H1 (cell line): ENCODE measurements at regions not wholly inside any gene's neighbourhood (a gene's known extent, or its start where the extent isn't known, plus 50 kb on each side); places are given as distances from the start of the nearest gene placed in this dataset.

ENCODE experiments used
- CTCF ChIA-PET: fragments of 300-600 bp; sonication (Branson Sonifier 250); formaldehyde crosslinking; loops from one replicate; lab custom pipeline; 2021; ENCODE audit not compliant: partially characterized antibody; lab: Charles Lee
- POLR2A ChIA-PET: fragments of 300-600 bp; sonication (Branson Sonifier 250); formaldehyde crosslinking; loops from one replicate; lab custom pipeline; 2021; ENCODE audit warnings: inconsistent platforms; ENCODE audit not compliant: partially characterized antibody; lab: Charles Lee
- DNase-seq, 2 experiments: peaks; one replicate each; pipeline versions ENCODE4 v3.0.0 to v3.0.0-alpha.2; 2010 to 2022; ENCODE audit warnings: low spot score in 2 of 2, low read depth in 1 of 2, mixed read lengths in 1 of 2
- FAIRE-seq: peaks from 2 replicates; lab custom pipeline; 2011; peaks lifted over from hg19 to GRCh38; lab: Jason Lieb, UNC
- H2AFZ ChIP-seq: 2 replicates; pipeline ENCODE4 v1.8.1; 2012; ENCODE audit warnings: low read length, inconsistent platforms
- H2AK5ac ChIP-seq: 2 replicates; pipeline ENCODE4 v1.6.1; 2013; ENCODE audit warnings: low read depth, low read length
- H2BK120ac ChIP-seq: replicated peaks from 2 replicates; pipeline ENCODE3; 2013; ENCODE audit warnings: low read depth, low read length, inconsistent platforms
- H2BK12ac ChIP-seq: 2 replicates; pipeline ENCODE4 v1.6.1; 2013; ENCODE audit warnings: low read depth, low read length
- H2BK15ac ChIP-seq: 2 replicates; pipeline ENCODE4 v1.6.1; 2013; ENCODE audit warnings: low read length
- H2BK20ac ChIP-seq: 2 replicates; pipeline ENCODE4 v1.6.1; 2013; ENCODE audit warnings: low read length
- H2BK5ac ChIP-seq: 2 replicates; pipeline ENCODE4 v1.6.1; 2013; ENCODE audit warnings: low read depth, low read length
- H3K14ac ChIP-seq: 2 replicates; pipeline ENCODE4 v1.6.1; 2013; ENCODE audit warnings: inconsistent platforms; ENCODE audit not compliant: insufficient read length
- H3K18ac ChIP-seq: 2 replicates; pipeline ENCODE4 v1.6.1; 2013; ENCODE audit warnings: low read length; ENCODE audit errors: extremely low read depth
- H3K23ac ChIP-seq: 2 replicates; pipeline ENCODE4 v1.6.1; 2013; ENCODE audit warnings: inconsistent platforms; ENCODE audit not compliant: insufficient read length
- H3K23me2 ChIP-seq: 2 replicates; pipeline ENCODE4 v1.6.1; 2013; ENCODE audit warnings: low read depth, low read length
- H3K27ac ChIP-seq: 2 replicates; pipeline ENCODE4 v1.6.1; 2011; ENCODE audit warnings: low read depth, low read length, inconsistent platforms
- H3K27me3 ChIP-seq, 4 experiments: replicated peaks in 1 of 4; 1 replicate in 1 of 4; 2 replicates in 3 of 4; pipeline versions ENCODE4 v1.6.1 to v1.8.1; 2011 to 2013; ENCODE audit warnings: low read length in 3 of 4, mild to moderate bottlenecking in 3 of 4, inconsistent platforms in 2 of 4, mixed read lengths in 2 of 4, moderate library complexity in 1 of 4; ENCODE audit not compliant: control insufficient read depth in 3 of 4, insufficient read depth in 3 of 4; ENCODE audit errors: extremely low read depth in 1 of 4
- H3K36me3 ChIP-seq, 4 experiments: 2 replicates each; pipeline versions ENCODE4 v1.6.1 to v1.8.1; 2011 to 2013; ENCODE audit warnings: mild to moderate bottlenecking in 4 of 4, low read length in 3 of 4, moderate library complexity in 2 of 4, control low read depth in 1 of 4, inconsistent platforms in 1 of 4; ENCODE audit not compliant: insufficient read depth in 4 of 4, control insufficient read depth in 2 of 4
- H3K4ac ChIP-seq: replicated peaks from 2 replicates; pipeline ENCODE3; 2013; ENCODE audit warnings: low read length, low read depth, mixed read lengths, inconsistent platforms; ENCODE audit not compliant: insufficient read length
- H3K4me1 ChIP-seq, 4 experiments: replicated peaks in 1 of 4; 1 replicate in 1 of 4; 2 replicates in 3 of 4; pipeline versions ENCODE4 v1.6.1 to v1.8.1; 2011 to 2013; ENCODE audit warnings: low read length in 3 of 4, inconsistent platforms in 2 of 4, mixed read lengths in 1 of 4; ENCODE audit not compliant: insufficient read depth in 4 of 4, control insufficient read depth in 3 of 4
- H3K4me2 ChIP-seq, 2 experiments: 2 replicates each; pipeline versions ENCODE4 v1.6.1 to v1.8.1; 2011 to 2013; ENCODE audit warnings: low read depth in 2 of 2, low read length in 2 of 2, control low read depth in 1 of 2, inconsistent platforms in 1 of 2, mild to moderate bottlenecking in 1 of 2; ENCODE audit not compliant: insufficient read depth in 1 of 2
- H3K4me3 ChIP-seq, 4 experiments: fragments of 200-600, 300-600 bp in 1 of 4; sonication (generic), shearing (Covaris generic), sonication (Bioruptor Twin) in 1 of 4; 2 replicates each; pipeline versions ENCODE4 v1.5.1 to v1.8.1; 2011 to 2016; ENCODE audit warnings: low read length in 4 of 4, low read depth in 3 of 4, control low read depth in 2 of 4, inconsistent platforms in 2 of 4, mild to moderate bottlenecking in 2 of 4, mixed read lengths in 1 of 4, moderate library complexity in 1 of 4; ENCODE audit not compliant: insufficient read depth in 2 of 4; ENCODE audit errors: extremely low read depth in 1 of 4
- H3K56ac ChIP-seq: replicated peaks from 2 replicates; pipeline ENCODE3; 2013; ENCODE audit warnings: low read depth, mild to moderate bottlenecking, mixed read lengths, low read length, inconsistent platforms; ENCODE audit not compliant: insufficient read length
- H3K79me1 ChIP-seq: 2 replicates; pipeline ENCODE4 v1.6.1; 2013; ENCODE audit warnings: low read depth, low read length, control low read depth
- H3K79me2 ChIP-seq, 2 experiments: 2 replicates each; pipeline versions ENCODE4 v1.6.1 to v1.8.1; 2012 to 2013; ENCODE audit warnings: low read length in 2 of 2, mild to moderate bottlenecking in 2 of 2, inconsistent platforms in 1 of 2; ENCODE audit not compliant: insufficient read depth in 2 of 2, control insufficient read depth in 1 of 2
- H3K9ac ChIP-seq, 4 experiments: replicated peaks in 1 of 4; 1 replicate in 1 of 4; 2 replicates in 3 of 4; pipeline versions ENCODE4 v1.6.1 to v1.8.1; 2011 to 2013; ENCODE audit warnings: low read depth in 3 of 4, low read length in 3 of 4, control low read depth in 2 of 4, mild to moderate bottlenecking in 2 of 4, moderate library complexity in 2 of 4, inconsistent platforms in 1 of 4; ENCODE audit errors: extremely low read depth in 1 of 4
- H3K9me3 ChIP-seq, 2 experiments: 2 replicates each; pipeline versions ENCODE4 v1.6.1 to v1.8.1; 2012 to 2013; ENCODE audit warnings: mild to moderate bottlenecking in 2 of 2, moderate library complexity in 2 of 2, control low read depth in 1 of 2, inconsistent platforms in 1 of 2, low read depth in 1 of 2, low read length in 1 of 2, mixed read lengths in 1 of 2; ENCODE audit not compliant: insufficient read depth in 2 of 2
- H4K20me1 ChIP-seq, 2 experiments: replicated peaks in 1 of 2; 2 replicates each; pipeline versions ENCODE3 to v1.8.1; 2011 to 2013; ENCODE audit warnings: inconsistent platforms in 2 of 2, low read length in 2 of 2, mild to moderate bottlenecking in 1 of 2; ENCODE audit not compliant: insufficient read depth in 2 of 2, control insufficient read depth in 1 of 2
- H4K5ac ChIP-seq: 2 replicates; pipeline ENCODE4 v1.6.1; 2013; ENCODE audit warnings: low read length, low read depth, mixed read lengths, inconsistent platforms; ENCODE audit not compliant: insufficient read length
- H4K8ac ChIP-seq: 2 replicates; pipeline ENCODE4 v1.8.0; 2013; ENCODE audit warnings: mild to moderate bottlenecking, moderate library complexity, low read length, inconsistent platforms; ENCODE audit not compliant: insufficient read depth; ENCODE audit errors: extremely low read depth
- H4K91ac ChIP-seq: replicated peaks from 2 replicates; pipeline ENCODE3; 2013; ENCODE audit warnings: low read length, mixed read lengths, inconsistent platforms; ENCODE audit not compliant: insufficient read length
- CBX5 ChIP-seq: fragments of 300-800, 300-1000 bp; sonication (generic); IDR thresholded peaks from 2 replicates; pipeline ENCODE4 v1.7.1; 2016; ENCODE audit warnings: antibody characterized with exemption, low read length, low read depth
- EZH2 ChIP-seq: fragments of 200-600 bp; sonication (generic); IDR thresholded peaks from 2 replicates; pipeline ENCODE4 v1.7.1; 2012; ENCODE audit warnings: low read depth, mild to moderate bottlenecking, moderate library complexity, low read length, inconsistent platforms; ENCODE audit not compliant: severe bottlenecking
- GTF2F1 ChIP-seq: IDR thresholded peaks from 2 replicates; pipeline ENCODE4 v1.6.1; 2012; ENCODE audit warnings: low read depth, low read length, improper control_type of control experiment, borderline replicate concordance
- HDAC6 ChIP-seq: IDR thresholded peaks from one replicate; pipeline ENCODE4 v1.7.1; 2012; ENCODE audit warnings: low read depth, mild to moderate bottlenecking, inconsistent platforms, low read length, moderate library complexity
- JUND ChIP-seq: IDR thresholded peaks from 2 replicates; pipeline ENCODE4 v1.6.1; 2011; ENCODE audit warnings: mild to moderate bottlenecking, improper control_type of control experiment, low read length
- KDM1A ChIP-seq: fragments of 200-600, 300-600 bp; sonication (generic); IDR thresholded peaks from 2 replicates; pipeline ENCODE4 v1.7.1; 2016; ENCODE audit warnings: mild to moderate bottlenecking, low read length, borderline replicate concordance
- MAFK ChIP-seq: IDR thresholded peaks from 2 replicates; pipeline ENCODE4 v1.6.1; 2012; ENCODE audit warnings: low read depth, mild to moderate bottlenecking, improper control_type of control experiment, low read length
- NANOG ChIP-seq: IDR thresholded peaks from 2 replicates; pipeline ENCODE4 v1.6.1; 2011; ENCODE audit warnings: low read length, low read depth, mild to moderate bottlenecking, inconsistent platforms; ENCODE audit not compliant: insufficient read depth, poor library complexity, severe bottlenecking
- POLR2A ChIP-seq, 2 experiments: IDR thresholded peaks; 1 replicate in 1 of 2; 2 replicates in 1 of 2; pipeline ENCODE4 v1.6.1; 2011; ENCODE audit warnings: low read depth in 2 of 2, low read length in 2 of 2, mild to moderate bottlenecking in 2 of 2; ENCODE audit errors: control extremely low read depth in 1 of 2
- RAD21 ChIP-seq, 2 experiments: IDR thresholded peaks in 1 of 2; conservative IDR thresholded peaks in 1 of 2; 2 replicates each; pipeline ENCODE4 v1.6.1; 2011; ENCODE audit warnings: low read depth in 2 of 2, low read length in 2 of 2, improper control_type of control experiment in 1 of 2, inconsistent platforms in 1 of 2, mild to moderate bottlenecking in 1 of 2, moderate library complexity in 1 of 2
- RBBP5 ChIP-seq: IDR thresholded peaks from 2 replicates; pipeline ENCODE4 v1.7.1; 2012; ENCODE audit warnings: low read depth, mild to moderate bottlenecking, inconsistent platforms, low read length, moderate library complexity, borderline replicate concordance
- SRF ChIP-seq: IDR thresholded peaks from 2 replicates; pipeline ENCODE4 v1.6.1; 2011; ENCODE audit warnings: mild to moderate bottlenecking, low read depth, low read length, moderate library complexity
- TBP ChIP-seq: IDR thresholded peaks from 2 replicates; pipeline ENCODE4 v1.6.1; 2011; ENCODE audit warnings: low read depth, low read length, improper control_type of control experiment
- YY1 ChIP-seq: IDR thresholded peaks from 2 replicates; pipeline ENCODE4 v1.6.1; 2011; ENCODE audit warnings: low read depth, mild to moderate bottlenecking, low read length
- WGBS, 2 experiments: shearing (Covaris generic) in 1 of 2; methylation state at CpG; one replicate each; pipeline versions ENCODE4 v1.1.6 to v1.1.7; 2013 to 2015; ENCODE audit warnings: low lambda C conversion rate in 2 of 2, mixed read lengths in 2 of 2, inconsistent platforms in 1 of 2, low coverage in 1 of 2, missing lambda C conversion rate in 1 of 2; ENCODE audit not compliant: insufficient replicate concordance in 2 of 2, insufficient coverage in 1 of 2, insufficient read length in 1 of 2; ENCODE audit errors: extremely low coverage in 1 of 2, missing lambda C conversion rate in 1 of 2; 5-methylcytosine and 5-hydroxymethylcytosine counted together
- TF ChIP-seq, protein P1 (sequence below): IDR thresholded peaks from 2 replicates; pipeline ENCODE4 v1.6.1; 2012; ENCODE audit warnings: inconsistent platforms

DNA sequence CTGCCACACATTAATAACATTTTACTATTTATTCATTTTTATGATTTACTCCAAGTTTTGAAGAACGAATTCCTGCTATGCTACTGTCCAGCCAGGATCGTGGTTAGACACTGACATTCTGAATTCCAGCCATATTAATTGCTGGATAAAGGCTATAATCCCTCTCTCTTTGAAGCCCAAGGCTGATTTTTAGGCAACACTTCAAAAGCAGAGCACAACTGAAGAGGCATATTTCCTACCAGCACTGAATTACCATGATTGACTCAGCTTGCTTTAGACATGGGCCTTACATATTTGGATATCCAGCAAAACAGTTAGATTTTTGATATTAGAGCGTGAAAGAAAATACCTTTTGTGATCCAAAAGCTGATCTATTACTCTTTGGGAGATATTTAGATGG is 205.0 kb downstream of the ZIC1 start:
- Histone ChIP-seq H3K9me3 (no peaks in the 10 kb centered on the region), H3K79me2 (no peaks in the 10 kb centered on the region), H4K8ac (no peak overlapping the region), H2AK5ac (no peak overlapping the region), H2BK20ac (no peak overlapping the region), H4K5ac (no peak overlapping the region), H2BK5ac (no peak overlapping the region), H2BK15ac (no peak overlapping the region), H3K9ac (no peak overlapping the region), H2AFZ (no peak overlapping the region), H3K18ac (no peak overlapping the region), H3K14ac (no peak overlapping the region), H3K4me1 (peaks cover 0 to 3% (median 0%) of the 10 kb centered on the region in 4 experiments; a peak in 1 of 7 replicates), H3K27ac (no peak overlapping the region), H3K4ac (no peak overlapping the region), H3K4me2 (no peak overlapping the region), H3K4me3 (no peak overlapping the region), H3K23ac (no peak overlapping the region), H4K20me1 (no peaks in the 10 kb centered on the region), H2BK120ac (no peak overlapping the region), H3K36me3 (no peaks in the 10 kb centered on the region), H3K56ac (no peak overlapping the region), H3K23me2 (no peaks in the 10 kb centered on the region), H4K91ac (no peak overlapping the region), H3K27me3 (no peaks in the 10 kb centered on the region), H3K79me1 (no peaks in the 10 kb centered on the region), H2BK12ac (no peak overlapping the region)
- DNase-seq = no peak
- no peak for FAIRE-seq
- TF ChIP-seq RBBP5 = no peak
- TF ChIP-seq HDAC6 = no peak
- TF ChIP-seq, protein P1, sequence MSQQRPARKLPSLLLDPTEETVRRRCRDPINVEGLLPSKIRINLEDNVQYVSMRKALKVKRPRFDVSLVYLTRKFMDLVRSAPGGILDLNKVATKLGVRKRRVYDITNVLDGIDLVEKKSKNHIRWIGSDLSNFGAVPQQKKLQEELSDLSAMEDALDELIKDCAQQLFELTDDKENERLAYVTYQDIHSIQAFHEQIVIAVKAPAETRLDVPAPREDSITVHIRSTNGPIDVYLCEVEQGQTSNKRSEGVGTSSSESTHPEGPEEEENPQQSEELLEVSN = no peak
- no peak for TF ChIP-seq GTF2F1
- TF ChIP-seq CBX5 = no peak
- no peak for TF ChIP-seq JUND
- TF ChIP-seq SRF = no peak
- no peak for TF ChIP-seq NANOG
- TF ChIP-seq KDM1A = no peak
- no peak for TF ChIP-seq MAFK
- TF ChIP-seq RAD21 (IDR thresholded peaks at IDR 0.05 in 1 of 2, conservative IDR thresholded peaks at IDR 0.05 in 1 of 2; ENCODE audit: low read depth in 2 of 2, low read length in 2 of 2) = no peak
- no peak for TF ChIP-seq TBP
- TF ChIP-seq EZH2 = no peak
- no peak for TF ChIP-seq YY1
- TF ChIP-seq POLR2A (IDR thresholded peaks at IDR 0.05; ENCODE audit: control extremely low read depth in 1 of 2, low read depth in 2 of 2, low read length in 2 of 2) = no peak
- WGBS, 2 experiments = 92% methylated on average over 3 of the region's 3 CpGs; no CpG with 5 or more reads in 1 of the 2 experiments
- CTCF ChIA-PET = no interaction called here
- POLR2A ChIA-PET = no interaction called here
